ENCODE measurements at regions not wholly inside any gene's neighbourhood (a gene's known extent, or its start where the extent isn't known, plus 50 kb on each side); places are given as distances from the start of the nearest gene placed in this dataset.

- TF ChIP-seq, protein P1, sequence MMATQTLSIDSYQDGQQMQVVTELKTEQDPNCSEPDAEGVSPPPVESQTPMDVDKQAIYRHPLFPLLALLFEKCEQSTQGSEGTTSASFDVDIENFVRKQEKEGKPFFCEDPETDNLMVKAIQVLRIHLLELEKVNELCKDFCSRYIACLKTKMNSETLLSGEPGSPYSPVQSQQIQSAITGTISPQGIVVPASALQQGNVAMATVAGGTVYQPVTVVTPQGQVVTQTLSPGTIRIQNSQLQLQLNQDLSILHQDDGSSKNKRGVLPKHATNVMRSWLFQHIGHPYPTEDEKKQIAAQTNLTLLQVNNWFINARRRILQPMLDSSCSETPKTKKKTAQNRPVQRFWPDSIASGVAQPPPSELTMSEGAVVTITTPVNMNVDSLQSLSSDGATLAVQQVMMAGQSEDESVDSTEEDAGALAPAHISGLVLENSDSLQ (IDR thresholded peaks at IDR 0.05): no peak
- TF ChIP-seq XRCC5 (IDR thresholded peaks at IDR 0.05; ENCODE audit: low read depth, low read length): no peak
- TF ChIP-seq, protein P2, sequence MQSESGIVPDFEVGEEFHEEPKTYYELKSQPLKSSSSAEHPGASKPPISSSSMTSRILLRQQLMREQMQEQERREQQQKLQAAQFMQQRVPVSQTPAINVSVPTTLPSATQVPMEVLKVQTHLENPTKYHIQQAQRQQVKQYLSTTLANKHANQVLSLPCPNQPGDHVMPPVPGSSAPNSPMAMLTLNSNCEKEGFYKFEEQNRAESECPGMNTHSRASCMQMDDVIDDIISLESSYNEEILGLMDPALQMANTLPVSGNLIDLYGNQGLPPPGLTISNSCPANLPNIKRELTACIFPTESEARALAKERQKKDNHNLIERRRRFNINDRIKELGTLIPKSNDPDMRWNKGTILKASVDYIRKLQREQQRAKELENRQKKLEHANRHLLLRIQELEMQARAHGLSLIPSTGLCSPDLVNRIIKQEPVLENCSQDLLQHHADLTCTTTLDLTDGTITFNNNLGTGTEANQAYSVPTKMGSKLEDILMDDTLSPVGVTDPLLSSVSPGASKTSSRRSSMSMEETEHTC (IDR thresholded peaks at IDR 0.05): peak; percentile 15; the same call in 1 of the 2 replicates
- no peak for TF ChIP-seq ERF (CRISPR knock-in tag; IDR thresholded peaks at IDR 0.05)
- TF ChIP-seq KLF1 (tag; IDR thresholded peaks at IDR 0.05): no peak
- no peak for TF ChIP-seq ARID2 (IDR thresholded peaks at IDR 0.05)
- no peak for TF ChIP-seq CREM (IDR thresholded peaks at IDR 0.05; ENCODE audit: low read depth)
- peak in 1 of 2 experiments; percentile 41; a peak in 1 of 4 replicates for TF ChIP-seq NRF1 (conservative IDR thresholded peaks at IDR 0.05 in 1 of 2, IDR thresholded peaks at IDR 0.05 in 1 of 2)
- TF ChIP-seq ZNF644 (tag; IDR thresholded peaks at IDR 0.05; ENCODE audit: low read depth): no peak
- no peak for TF ChIP-seq ZKSCAN3 (CRISPR knock-in tag; IDR thresholded peaks at IDR 0.05)
- TF ChIP-seq MCM5 (IDR thresholded peaks at IDR 0.05; ENCODE audit: low read depth): no peak
- TF ChIP-seq TFAP4 (CRISPR knock-in tag; IDR thresholded peaks at IDR 0.05; ENCODE audit: borderline replicate concordance): peak; percentile 28; the same call in 1 of the 2 replicates
- TF ChIP-seq, protein P3, sequence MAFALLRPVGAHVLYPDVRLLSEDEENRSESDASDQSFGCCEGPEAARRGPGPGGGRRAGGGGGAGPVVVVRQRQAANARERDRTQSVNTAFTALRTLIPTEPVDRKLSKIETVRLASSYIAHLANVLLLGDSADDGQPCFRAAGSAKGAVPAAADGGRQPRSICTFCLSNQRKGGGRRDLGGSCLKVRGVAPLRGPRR (CRISPR knock-in tag; IDR thresholded peaks at IDR 0.05): no peak
- TF ChIP-seq DPF2 (IDR thresholded peaks at IDR 0.05): peak; percentile 58
- no peak for TF ChIP-seq PPARD (CRISPR knock-in tag; IDR thresholded peaks at IDR 0.05)
- no peak for TF ChIP-seq MAFG (tag; conservative IDR thresholded peaks at IDR 0.05)
- peak in 1 of 2 experiments; percentile 10; a peak in 1 of 4 replicates for TF ChIP-seq RAD21 (CRISPR knock-in tag; conservative IDR thresholded peaks at IDR 0.05 in 1 of 2, IDR thresholded peaks at IDR 0.05 in 1 of 2)
- no peak for TF ChIP-seq SRSF3 (IDR thresholded peaks at IDR 0.05; ENCODE audit: insufficient read depth, low read length)
- no peak for TF ChIP-seq POU5F1 (IDR thresholded peaks at IDR 0.05; ENCODE audit: borderline replicate concordance, low read depth, low read length, partially characterized antibody)
- peak in 1 of 2 experiments; percentile 54; a peak in 1 of 4 replicates for TF ChIP-seq RCOR1 (IDR thresholded peaks at IDR 0.05; ENCODE audit: borderline replicate concordance in 1 of 2, low read depth in 2 of 2, low read length in 2 of 2)
- TF ChIP-seq ETS2 (tag; IDR thresholded peaks at IDR 0.05; ENCODE audit: borderline replicate concordance, poor library complexity, severe bottlenecking): no peak
- peak; percentile 36; the same call in 1 of the 2 replicates for TF ChIP-seq NCOA1 (IDR thresholded peaks at IDR 0.05; ENCODE audit: low read depth)
- TF ChIP-seq ZNF395 (CRISPR knock-in tag; IDR thresholded peaks at IDR 0.05): peak; percentile 42; the same call in 1 of the 2 replicates
- peak; percentile 35 for TF ChIP-seq TAF9B (IDR thresholded peaks at IDR 0.05; ENCODE audit: partially characterized antibody)
- no peak for TF ChIP-seq NCOA4 (IDR thresholded peaks at IDR 0.05; ENCODE audit: partially characterized antibody)
- TF ChIP-seq HDAC2 (IDR thresholded peaks at IDR 0.05): no peak
Measured at GRCh38 chr3:196140224-196140623, 58.3 kb upstream of the TFRC start (continued).

Measured in K562 (cell line).